Common myeloid progenitor, CD34-positive (primary cell): ENCODE measurements at regions not wholly inside any gene's neighbourhood (a gene's known extent, or its start where the extent isn't known, plus 50 kb on each side); places are given as distances from the start of the nearest gene placed in this dataset.
"Not testable (repeated sequence)": the region's sequence is repeated elsewhere in the genome, so short reads cannot be mapped to it uniquely, and the experiment has no call there.

Source experiments
- CTCF ChIA-PET: fragments of 350-600 bp; sonication (Branson Sonifier 250); formaldehyde crosslinking; loops from one replicate; lab custom pipeline; 2021; ENCODE audit warnings: antibody characterized with exemption; lab: Charles Lee
- POLR2A ChIA-PET: fragments of 350-600 bp; sonication (Branson Sonifier 250); formaldehyde crosslinking; loops from one replicate; lab custom pipeline; 2021; ENCODE audit warnings: antibody characterized with exemption; lab: Charles Lee
- DNase-seq, 3 donors: peaks; one replicate each; pipeline versions ENCODE4 v3.0.0 to v3.0.0-alpha.2; 2013
- H3K27ac ChIP-seq, 2 experiments: 1 replicate in 1 of 2; 2 replicates in 1 of 2; pipeline ENCODE4 v1.7.0; 2013; ENCODE audit warnings: inconsistent platforms in 2 of 2, low read length in 2 of 2, mild to moderate bottlenecking in 2 of 2, low read depth in 1 of 2, moderate library complexity in 1 of 2; ENCODE audit not compliant: severe bottlenecking in 2 of 2, insufficient read depth in 1 of 2, poor library complexity in 1 of 2
- H3K27me3 ChIP-seq, 5 experiments: replicated peaks in 2 of 5; 1 replicate in 3 of 5; 2 replicates in 2 of 5; pipeline versions ENCODE4 v1.6.1 to v1.7.0; 2013; ENCODE audit warnings: low read length in 4 of 5, mild to moderate bottlenecking in 2 of 5, moderate library complexity in 2 of 5, inconsistent platforms in 1 of 5; ENCODE audit not compliant: insufficient read depth in 5 of 5, control insufficient read depth in 4 of 5
- H3K36me3 ChIP-seq, 4 experiments: 1 replicate in 2 of 4; 2 replicates in 2 of 4; pipeline versions ENCODE4 v1.6.1 to v1.7.0; 2013; ENCODE audit warnings: low read length in 3 of 4, control low read depth in 1 of 4, mild to moderate bottlenecking in 1 of 4; ENCODE audit not compliant: control insufficient read depth in 4 of 4, insufficient read depth in 4 of 4
- H3K4me1 ChIP-seq, 4 experiments: 1 replicate in 3 of 4; 2 replicates in 1 of 4; pipeline versions ENCODE4 v1.6.1 to v1.7.1; 2013; ENCODE audit warnings: low read length in 3 of 4, mild to moderate bottlenecking in 3 of 4, control low read depth in 1 of 4, inconsistent platforms in 1 of 4, moderate library complexity in 1 of 4; ENCODE audit not compliant: control insufficient read depth in 4 of 4, insufficient read depth in 4 of 4; ENCODE audit errors: control extremely low read depth in 1 of 4
- H3K4me3 ChIP-seq, 7 experiments: 1 replicate in 4 of 7; 2 replicates in 3 of 7; pipeline versions ENCODE4 v1.5.1 to v1.7.0; 2013; ENCODE audit warnings: mild to moderate bottlenecking in 7 of 7, low read length in 6 of 7, moderate library complexity in 6 of 7, inconsistent platforms in 2 of 7, low read depth in 2 of 7, control low read depth in 1 of 7; ENCODE audit not compliant: insufficient read depth in 4 of 7, control insufficient read depth in 1 of 7; ENCODE audit errors: extremely low read depth in 1 of 7
- H3K9me3 ChIP-seq, 5 experiments: 1 replicate in 4 of 5; 2 replicates in 1 of 5; pipeline versions ENCODE4 v1.6.1 to v1.7.1; 2013; ENCODE audit warnings: low read length in 4 of 5, mild to moderate bottlenecking in 2 of 5, inconsistent platforms in 1 of 5, low read depth in 1 of 5, moderate library complexity in 1 of 5; ENCODE audit not compliant: control insufficient read depth in 4 of 5, insufficient read depth in 2 of 5; ENCODE audit errors: control extremely low read depth in 1 of 5
- WGBS: methylation state at CpG from one replicate; pipeline ENCODE4 v1.1.5; 2013; ENCODE audit not compliant: insufficient coverage; 5-methylcytosine and 5-hydroxymethylcytosine counted together

DNA sequence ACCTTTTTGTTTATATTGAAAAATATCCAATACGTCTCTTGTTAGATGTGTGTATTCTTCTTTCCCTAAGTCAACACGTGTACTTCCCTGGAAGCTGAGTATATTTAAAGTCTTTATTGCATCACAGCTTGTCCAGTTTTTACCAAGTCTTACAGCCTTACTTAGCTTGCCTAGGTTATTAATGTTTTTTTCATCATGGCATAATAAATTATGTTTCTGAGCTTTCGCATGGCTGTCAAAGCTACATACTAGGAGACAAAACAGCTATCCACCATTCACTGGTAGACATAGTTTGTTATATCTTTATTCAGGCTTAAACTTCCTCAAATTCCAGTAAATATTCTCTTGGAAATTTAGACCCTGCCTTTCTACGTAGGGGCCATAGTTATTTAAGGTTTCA is 224.2 kb downstream of the BCHE start:
- Histone ChIP-seq H3K36me3 (no peaks in the 10 kb centered on the region), H3K27me3 (no peaks in the 10 kb centered on the region), H3K9me3 (peaks cover 0 to 2% (median 0%) of the 10 kb centered on the region in 5 experiments), H3K4me3 (no peak overlapping the region), H3K27ac (no peak overlapping the region), H3K4me1 (no peaks in the 10 kb centered on the region)
- ChIA-PET POLR2A (no interaction called here), CTCF (interaction anchor here (0.6 kb wide), 1 partner anchor 39 kb away, joined by 3 read pairs; no protein-coding TSS in a partner anchor)
- no peak for DNase-seq
- no CpG with 5 or more reads among the region's 4 CpGs for WGBS

GRCh38 chr3:165607221-165607620 is 230.0 kb downstream of the BCHE start:
- Histone ChIP-seq H3K36me3 (no peaks in the 10 kb centered on the region), H3K27me3 (no peaks in the 10 kb centered on the region), H3K9me3 (no peaks in the 10 kb centered on the region), H3K4me1 (no peaks in the 10 kb centered on the region), H3K4me3 (no peak overlapping the region), H3K27ac (no peak overlapping the region)
- DNase-seq = no peak
- CTCF ChIA-PET = no interaction called here
- POLR2A ChIA-PET = no interaction called here

DNA sequence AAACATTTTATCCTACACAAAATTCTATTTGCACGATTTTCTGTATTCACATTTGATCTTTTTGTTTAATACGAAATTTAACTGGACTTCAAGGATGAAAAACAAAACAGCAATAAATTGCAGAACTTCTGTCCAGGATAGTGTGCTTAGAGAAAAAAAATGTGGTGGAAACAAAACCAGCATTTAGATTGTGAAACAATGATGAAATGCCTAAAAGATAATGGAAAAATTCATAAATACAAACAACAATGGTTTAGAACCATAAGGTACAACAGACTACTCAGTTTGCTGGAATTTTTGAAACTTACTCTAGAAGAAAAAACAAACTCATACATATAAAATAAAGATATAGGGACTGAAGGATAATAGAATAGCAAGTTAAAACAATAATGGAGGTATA is 234.0 kb downstream of the BCHE start:
- Histone ChIP-seq H3K4me1 (no peaks in the 10 kb centered on the region), H3K9me3 (no peaks in the 10 kb centered on the region), H3K36me3 (no peaks in the 10 kb centered on the region), H3K27ac (no peak overlapping the region), H3K4me3 (no peak overlapping the region), H3K27me3 (no peaks in the 10 kb centered on the region)
- 100% methylated on average over 1 of the region's 2 CpGs for WGBS
- ChIA-PET POLR2A (no interaction called here), CTCF (no interaction called here)
- no peak for DNase-seq

DNA sequence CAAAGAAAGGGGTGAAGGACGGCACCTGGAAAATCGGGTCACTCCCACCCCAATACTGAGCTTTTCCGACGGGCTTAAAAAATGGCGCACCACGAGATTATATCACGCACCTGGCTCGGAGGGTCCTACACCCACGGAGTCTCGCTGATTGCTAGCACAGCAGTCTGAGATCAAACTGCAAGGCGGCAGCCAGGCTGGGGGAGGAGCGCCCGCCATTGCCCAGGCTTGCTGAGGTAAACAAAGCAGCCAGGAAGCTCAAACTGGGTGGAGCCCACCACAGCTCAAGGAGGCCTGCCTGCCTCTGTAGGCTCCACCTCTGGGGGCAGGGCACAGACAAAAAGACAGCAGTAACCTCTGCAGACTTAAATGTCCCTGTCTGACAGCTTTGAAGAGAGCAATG is 264.7 kb downstream of the BCHE start:
- H3K4me3 ChIP-seq, H3K27me3 ChIP-seq, DNase-seq, H3K36me3 ChIP-seq, H3K4me1 ChIP-seq, H3K9me3 ChIP-seq, POLR2A ChIA-PET, CTCF ChIA-PET, H3K27ac ChIP-seq: not testable (repeated sequence)
- WGBS = 80% methylated on average over 1 of the region's 13 CpGs

DNA sequence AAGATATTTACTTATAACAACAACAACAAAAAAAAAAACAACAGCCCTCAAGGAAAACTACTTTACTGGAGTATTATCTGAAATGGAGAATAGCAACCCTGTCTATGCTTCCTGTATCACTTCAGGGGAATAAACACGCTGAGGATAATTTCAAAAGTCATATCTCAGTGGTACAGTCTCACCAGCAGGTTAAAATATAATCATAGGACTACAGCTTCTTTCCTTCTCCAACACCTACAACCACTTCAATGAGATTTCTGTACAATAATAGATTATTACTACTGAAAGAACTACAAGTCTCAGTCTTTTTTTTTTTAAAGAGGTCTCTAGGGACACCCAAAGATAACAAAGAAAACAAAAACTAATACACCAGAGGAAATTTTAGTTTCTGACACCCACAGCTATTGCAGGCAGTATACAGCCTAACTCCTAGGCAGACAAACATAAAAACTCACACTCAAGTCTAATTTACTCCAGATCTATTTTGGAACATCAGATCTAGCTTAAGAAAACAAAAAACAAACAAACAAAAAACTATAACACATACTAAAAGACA is 268.2 kb downstream of the BCHE start:
- no peak for DNase-seq

GRCh38 chr3:165555785-165556184 is 281.4 kb downstream of the BCHE start:
- POLR2A ChIA-PET = no interaction called here
- CTCF ChIA-PET = no interaction called here
- WGBS = 100% methylated on average over 2 of the region's 2 CpGs
- Histone ChIP-seq H3K27me3 (no peaks in the 10 kb centered on the region), H3K9me3 (no peaks in the 10 kb centered on the region), H3K36me3 (no peaks in the 10 kb centered on the region), H3K27ac (no peak overlapping the region), H3K4me1 (no peaks in the 10 kb centered on the region), H3K4me3 (no peak overlapping the region)
- DNase-seq = no peak

More for the DNA sequence above, 268.2 kb downstream of the BCHE start:
- H3K4me1 ChIP-seq = no peaks in the 10 kb centered on the region
- H3K4me3 ChIP-seq = no peak overlapping the region
- ChIA-PET CTCF (no interaction called here), POLR2A (no interaction called here)
- no peak overlapping the region for H3K27ac ChIP-seq
- no peaks in the 10 kb centered on the region for H3K9me3 ChIP-seq
- 80% methylated on average over 1 of the region's 1 CpG for WGBS
- H3K27me3 ChIP-seq = no peaks in the 10 kb centered on the region
- no peaks in the 10 kb centered on the region for H3K36me3 ChIP-seq

GRCh38 chr3:165553371-165553770 is 283.9 kb downstream of the BCHE start:
- CTCF ChIA-PET = no interaction called here
- no peak overlapping the region for H3K27ac ChIP-seq
- WGBS = no CpG with 5 or more reads among the region's 3 CpGs

More at GRCh38 chr3:165553371-165553770, 283.9 kb downstream of the BCHE start:
- H3K4me3 ChIP-seq = no peak overlapping the region
- no peaks in the 10 kb centered on the region for H3K9me3 ChIP-seq
- DNase-seq = no peak
- no peaks in the 10 kb centered on the region for H3K4me1 ChIP-seq
- POLR2A ChIA-PET = no interaction called here
- no peaks in the 10 kb centered on the region for H3K27me3 ChIP-seq
- H3K36me3 ChIP-seq = no peaks in the 10 kb centered on the region
